Stimulated activated CD4-positive, alpha-beta T cell treated with anti-CD3 and anti-CD28 coated beads, Interleukin-15, amount 100 ng/mL, for 1 hour (primary cell): ENCODE measurements at regions not wholly inside any gene's neighbourhood (a gene's known extent, or its start where the extent isn't known, plus 50 kb on each side); places are given as distances from the start of the nearest gene placed in this dataset.

Experiments
- DNase-seq, 2 donors: peaks; one replicate each; pipeline ENCODE4 v3.0.0-alpha.2; 2020; ENCODE audit warnings: low read depth in 1 of 2, low spot score in 1 of 2

- no peak for DNase-seq
Measured at GRCh38 chr2:144244938-144245337, 275.0 kb downstream of the ZEB2 start.

- DNase-seq = no peak
Measured at GRCh38 chr2:144242311-144242710, 277.6 kb downstream of the ZEB2 start.

- no peak for DNase-seq
Measured at GRCh38 chr2:144241801-144242200, 278.1 kb downstream of the ZEB2 start.

- DNase-seq = no peak
Measured at GRCh38 chr2:144240656-144241339, 279.1 kb downstream of the ZEB2 start.

GRCh38 chr2:144239726-144240125 lies 280.2 kb downstream of the ZEB2 start:
- DNase-seq = no peak

GRCh38 chr2:144239306-144239705 lies 280.6 kb downstream of the ZEB2 start:
- no peak for DNase-seq

GRCh38 chr2:144237830-144238627 lies 281.9 kb downstream of the ZEB2 start:
- DNase-seq = no peak

- DNase-seq = no peak
Measured at GRCh38 chr2:144237108-144237507, 282.8 kb downstream of the ZEB2 start.

- DNase-seq = no peak
Measured at GRCh38 chr2:144235050-144235449, 284.9 kb downstream of the ZEB2 start.

- DNase-seq = no peak
Measured at GRCh38 chr2:144234542-144234871, 285.4 kb downstream of the ZEB2 start.

GRCh38 chr2:144233733-144234541 lies 286.0 kb downstream of the ZEB2 start:
- DNase-seq = no peak

GRCh38 chr2:144233317-144233716 lies 286.6 kb downstream of the ZEB2 start:
- DNase-seq = no peak

- DNase-seq = no peak
Measured at GRCh38 chr2:144230448-144231085, 289.4 kb downstream of the ZEB2 start.

- DNase-seq = no peak
Measured at GRCh38 chr2:144230033-144230432, 289.9 kb downstream of the ZEB2 start.

- DNase-seq = no peak
Measured at GRCh38 chr2:144229296-144229695, 290.6 kb downstream of the ZEB2 start.

- no peak for DNase-seq
Measured at GRCh38 chr2:144227427-144228105, 292.4 kb downstream of the ZEB2 start.

- no peak for DNase-seq
Measured at GRCh38 chr2:144225076-144225475, 294.8 kb downstream of the ZEB2 start.

- DNase-seq = no peak
Measured at GRCh38 chr2:144224472-144224871, 295.4 kb downstream of the ZEB2 start.

- no peak for DNase-seq
Measured at GRCh38 chr2:144219979-144220378, 299.9 kb downstream of the ZEB2 start.

- DNase-seq = no peak
Measured at GRCh38 chr2:144217853-144218633, 301.9 kb downstream of the ZEB2 start.
